ENCODE measurements at regions not wholly inside any gene's neighbourhood (a gene's known extent, or its start where the extent isn't known, plus 50 kb on each side); places are given as distances from the start of the nearest gene placed in this dataset.

DNA sequence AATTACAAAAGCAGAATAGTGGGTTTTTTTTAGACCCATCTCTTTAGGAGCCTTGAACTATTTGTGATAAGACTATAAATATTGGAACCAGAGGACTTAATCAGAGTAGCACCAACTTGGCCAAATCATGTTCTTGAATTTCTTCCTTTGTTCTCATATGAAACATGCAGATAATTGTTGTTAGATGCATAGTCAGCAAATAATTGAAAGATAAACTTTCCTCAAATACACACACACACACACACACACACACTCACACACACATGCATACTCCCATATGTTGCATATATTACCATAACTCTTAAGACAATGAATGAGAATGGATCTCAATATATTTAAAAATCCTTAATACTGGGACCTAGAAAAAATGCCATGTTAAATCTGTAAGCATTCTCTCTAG lies 310.4 kb downstream of the KCNJ2 start:
- Histone ChIP-seq H3K9me3 (peaks cover 0 to 2% of the 10 kb centered on the region in 2 donors), H3K4me3 (no peak overlapping the region), H3K27ac (no peak overlapping the region), H3K27me3 (no peaks in the 10 kb centered on the region), H3K36me3 (no peaks in the 10 kb centered on the region), H3K4me1 (no peaks in the 10 kb centered on the region)
- DNase-seq (ENCODE audit: low spot score), result no peak
- TF ChIP-seq CTCF (IDR thresholded peaks at IDR 0.05), result no peak

- Histone ChIP-seq H3K27ac (no peak overlapping the region), H3K27me3 (no peaks in the 10 kb centered on the region), H3K4me3 (no peak overlapping the region), H3K4me1 (no peaks in the 10 kb centered on the region), H3K9me3 (no peaks in the 10 kb centered on the region), H3K36me3 (no peaks in the 10 kb centered on the region)
- no peak for TF ChIP-seq CTCF (IDR thresholded peaks at IDR 0.05)
- DNase-seq (ENCODE audit: low spot score), result no peak
Observed at GRCh38 chr17:70483624-70484023, 314.3 kb downstream of the KCNJ2 start.

- Histone ChIP-seq H3K27me3 (no peaks in the 10 kb centered on the region), H3K36me3 (no peaks in the 10 kb centered on the region), H3K27ac (no peak overlapping the region), H3K4me1 (no peaks in the 10 kb centered on the region), H3K9me3 (no peaks in the 10 kb centered on the region), H3K4me3 (no peak overlapping the region)
- DNase-seq (ENCODE audit: low spot score), result no peak
- no peak for TF ChIP-seq CTCF (IDR thresholded peaks at IDR 0.05)
Observed at GRCh38 chr17:70484050-70484449, 314.7 kb downstream of the KCNJ2 start.

DNA sequence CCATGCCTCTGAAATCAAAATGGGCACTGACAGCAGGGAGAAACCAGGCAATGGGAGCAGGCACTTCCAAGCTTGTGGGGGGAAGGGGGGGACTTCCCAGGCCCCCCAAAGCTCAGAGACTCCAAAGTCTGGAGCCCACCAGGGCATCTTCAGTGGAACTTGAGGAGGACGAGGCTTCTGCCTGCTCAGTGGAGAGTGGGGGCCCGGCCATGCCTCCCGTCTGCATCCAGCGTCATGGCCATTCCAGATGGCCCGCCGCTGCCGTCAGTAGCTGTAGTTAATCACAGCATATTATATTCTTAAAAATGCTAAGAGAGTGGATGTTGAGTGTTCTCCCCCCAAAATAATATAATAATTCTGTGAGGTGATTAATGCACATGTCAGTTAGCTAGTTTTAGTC lies 315.2 kb downstream of the KCNJ2 start:
- no peak for TF ChIP-seq CTCF (IDR thresholded peaks at IDR 0.05)
- Histone ChIP-seq H3K36me3 (no peaks in the 10 kb centered on the region), H3K4me3 (no peak overlapping the region), H3K27ac (no peak overlapping the region), H3K4me1 (no peaks in the 10 kb centered on the region), H3K9me3 (no peaks in the 10 kb centered on the region), H3K27me3 (no peaks in the 10 kb centered on the region)
- no peak for DNase-seq (ENCODE audit: low spot score)

DNA sequence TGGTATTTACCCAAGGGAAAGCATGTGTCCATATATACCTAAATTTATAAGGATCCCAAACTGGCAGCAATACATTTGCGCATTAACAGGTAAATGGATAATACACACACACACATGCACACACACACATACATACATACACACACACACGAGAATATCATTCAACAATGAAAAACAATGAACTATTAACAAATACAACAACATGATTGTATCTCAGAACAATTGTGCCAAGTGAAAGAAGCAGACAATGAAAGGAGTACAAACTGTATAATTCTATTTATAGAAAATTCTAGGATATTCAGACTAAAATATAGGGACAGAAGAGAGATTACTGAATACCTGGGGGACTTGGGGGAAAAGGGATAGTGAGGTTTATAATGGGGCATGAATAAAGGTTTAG lies 323.0 kb downstream of the KCNJ2 start:
- no peak overlapping the region for H3K4me3 ChIP-seq
- H3K36me3 ChIP-seq, result no peaks in the 10 kb centered on the region
- no peak overlapping the region for H3K27ac ChIP-seq
- no peak for DNase-seq (ENCODE audit: low spot score)
- TF ChIP-seq CTCF (IDR thresholded peaks at IDR 0.05), result no peak
- no peaks in the 10 kb centered on the region for H3K27me3 ChIP-seq
- no peaks in the 10 kb centered on the region for H3K4me1 ChIP-seq
- no peaks in the 10 kb centered on the region for H3K9me3 ChIP-seq

DNA sequence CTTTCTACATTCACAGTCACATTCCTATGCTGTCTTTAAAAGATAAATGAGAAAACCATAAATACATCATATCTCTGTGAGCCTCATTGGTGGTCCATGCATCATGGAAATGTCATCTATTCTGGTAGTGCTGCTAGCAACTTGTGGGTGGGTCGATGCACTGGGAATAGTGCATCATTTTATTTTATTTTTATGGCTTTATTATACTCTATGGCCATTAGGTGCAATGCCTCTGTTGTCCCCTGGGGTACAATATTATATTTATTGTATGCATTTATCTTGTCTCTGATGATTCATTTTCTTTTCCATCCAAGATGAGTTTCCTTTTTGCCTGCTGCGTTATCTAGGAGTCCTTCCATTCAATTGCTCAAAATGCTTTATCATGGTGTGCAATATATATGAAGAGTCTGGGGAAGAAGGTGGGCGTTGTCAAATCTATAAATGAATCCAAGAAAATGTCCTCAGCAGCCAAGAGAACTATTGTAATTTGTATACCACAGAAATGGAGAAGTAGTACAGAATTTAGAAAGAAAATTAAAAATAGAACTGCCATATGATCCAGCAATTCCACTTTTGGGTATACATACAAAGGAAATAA lies 324.0 kb downstream of the KCNJ2 start:
- Histone ChIP-seq H3K9me3 (no peaks in the 10 kb centered on the region), H3K4me1 (no peaks in the 10 kb centered on the region), H3K4me3 (no peak overlapping the region), H3K27me3 (no peaks in the 10 kb centered on the region), H3K36me3 (no peaks in the 10 kb centered on the region), H3K27ac (no peak overlapping the region)
- DNase-seq (ENCODE audit: low spot score), result no peak
- TF ChIP-seq CTCF (IDR thresholded peaks at IDR 0.05), result no peak
